ENCODE measurements at regions not wholly inside any gene's neighbourhood (a gene's known extent, or its start where the extent isn't known, plus 50 kb on each side); places are given as distances from the start of the nearest gene placed in this dataset.
"Not testable (repeated sequence)": the region's sequence is repeated elsewhere in the genome, so short reads cannot be mapped to it uniquely, and the experiment has no call there.

- intact Hi-C loops (cut with micrococcal nuclease; ENCODE audit: unreplicated experiment), result no loop called here
- CTCF ChIA-PET, result no interaction called here
- BruUV-seq (replicated peaks), result no TSS peak
Measured at GRCh38 chr3:22862111-22862510, 341.0 kb upstream of the UBE2E2 start.

GRCh38 chr3:22882834-22883233, 320.3 kb upstream of the UBE2E2 start:
- H3K27ac ChIP-seq (ENCODE audit: low read depth, low read length, poor library complexity, severe bottlenecking); H3K4me3 ChIP-seq (ENCODE audit: low read depth, low read length, poor library complexity, severe bottlenecking); BruUV-seq (replicated peaks); H3K9me3 ChIP-seq (ENCODE audit: low read depth, low read length, poor library complexity, severe bottlenecking); CTCF ChIA-PET; H3K4me1 ChIP-seq (ENCODE audit: insufficient read depth, low read length, poor library complexity, severe bottlenecking); intact Hi-C loops (cut with micrococcal nuclease; ENCODE audit: unreplicated experiment); DNase-seq (ENCODE audit: low spot score); POLR2A ChIA-PET (ENCODE audit: low non-redundant PET); H3K36me3 ChIP-seq (ENCODE audit: insufficient read depth, low read length, poor library complexity, severe bottlenecking); H3K27me3 ChIP-seq (replicated peaks; ENCODE audit: insufficient read depth, low read depth, low read length, poor library complexity): not testable (repeated sequence)

More at GRCh38 chr3:22862111-22862510, 341.0 kb upstream of the UBE2E2 start:
- no peak for TF ChIP-seq CTCF (conservative IDR thresholded peaks at IDR 0.05; ENCODE audit: low read depth, low read length)
- no peak for TF ChIP-seq EZH2 (IDR thresholded peaks at IDR 0.05; ENCODE audit: borderline replicate concordance, low read depth, low read length, poor library complexity, severe bottlenecking)
- Histone ChIP-seq H3K4me1 (ENCODE audit: insufficient read depth, low read length, poor library complexity, severe bottlenecking) (no peaks in the 10 kb centered on the region), H3K9me3 (ENCODE audit: low read depth, low read length, poor library complexity, severe bottlenecking) (peaks cover 17% of the 10 kb centered on the region), H3K4me3 (ENCODE audit: low read depth, low read length, poor library complexity, severe bottlenecking) (no peak overlapping the region), H3K27ac (ENCODE audit: low read depth, low read length, poor library complexity, severe bottlenecking) (no peak overlapping the region), H3K36me3 (ENCODE audit: insufficient read depth, low read length, poor library complexity, severe bottlenecking) (no peaks in the 10 kb centered on the region), H3K27me3 (replicated peaks; ENCODE audit: insufficient read depth, low read depth, low read length, poor library complexity) (no peaks in the 10 kb centered on the region)
- POLR2A ChIA-PET (ENCODE audit: low non-redundant PET), result no interaction called here
- no peak for DNase-seq (ENCODE audit: low spot score)

- no peak for DNase-seq (ENCODE audit: low spot score)
- POLR2A ChIA-PET (ENCODE audit: low non-redundant PET), result no interaction called here
Measured at GRCh38 chr3:22885039-22885438, 318.1 kb upstream of the UBE2E2 start.

More at GRCh38 chr3:22885039-22885438, 318.1 kb upstream of the UBE2E2 start:
- no peaks in the 10 kb centered on the region for H3K27me3 ChIP-seq (replicated peaks; ENCODE audit: insufficient read depth, low read depth, low read length, poor library complexity)
- intact Hi-C loops (cut with micrococcal nuclease; ENCODE audit: unreplicated experiment), result loop anchor here (5.0 kb wide), 1 partner anchor 323 kb away; no protein-coding TSS in a partner anchor
- H3K9me3 ChIP-seq (ENCODE audit: low read depth, low read length, poor library complexity, severe bottlenecking), result no peaks in the 10 kb centered on the region
- no TSS peak for BruUV-seq (replicated peaks)
- CTCF ChIA-PET, result no interaction called here
- no peaks in the 10 kb centered on the region for H3K36me3 ChIP-seq (ENCODE audit: insufficient read depth, low read length, poor library complexity, severe bottlenecking)
- H3K4me3 ChIP-seq (ENCODE audit: low read depth, low read length, poor library complexity, severe bottlenecking), result no peak overlapping the region
- H3K27ac ChIP-seq (ENCODE audit: low read depth, low read length, poor library complexity, severe bottlenecking), result no peak overlapping the region
- no peaks in the 10 kb centered on the region for H3K4me1 ChIP-seq (ENCODE audit: insufficient read depth, low read length, poor library complexity, severe bottlenecking)
- TF ChIP-seq EZH2 (IDR thresholded peaks at IDR 0.05; ENCODE audit: borderline replicate concordance, low read depth, low read length, poor library complexity, severe bottlenecking), result no peak
- TF ChIP-seq CTCF (conservative IDR thresholded peaks at IDR 0.05; ENCODE audit: low read depth, low read length), result no peak
